Stimulated activated memory B cell treated with anti-CD40 and anti-IgM and Interleukin-4, amounts not matched to agents 10 μg/mL and 1 μg/mL and 100 μg/mL, for 72 hours (primary cell): ENCODE measurements at regions not wholly inside any gene's neighbourhood (a gene's known extent, or its start where the extent isn't known, plus 50 kb on each side); places are given as distances from the start of the nearest gene placed in this dataset.

ENCODE experiments used
- ATAC-seq: fragments of 150-1000 bp; cut with Tn5 transposase; 2 replicates; pipeline ENCODE4 v1.10.0; 2021
- H3K27ac Mint-ChIP-seq: one replicate; pipeline ENCODE4 v1.8.0; 2022; ENCODE audit warnings: mild to moderate bottlenecking, mixed read lengths
- H3K27me3 Mint-ChIP-seq: one replicate; pipeline ENCODE4 v1.8.0; 2022; ENCODE audit warnings: mixed read lengths
- H3K36me3 Mint-ChIP-seq: one replicate; pipeline ENCODE4 v1.8.0; 2022; ENCODE audit warnings: mixed read lengths
- H3K4me1 Mint-ChIP-seq: one replicate; pipeline ENCODE4 v1.8.0; 2022; ENCODE audit warnings: mixed read lengths
- H3K4me3 Mint-ChIP-seq: one replicate; pipeline ENCODE4 v1.8.0; 2022; ENCODE audit warnings: mild to moderate bottlenecking, moderate library complexity, mixed read lengths
- H3K9me3 Mint-ChIP-seq: one replicate; pipeline ENCODE4 v1.8.0; 2022; ENCODE audit warnings: mixed read lengths

GRCh38 chr9:89655990-89656657 is 51.3 kb downstream of the GADD45G start:
- peaks cover 32% of the 10 kb centered on the region for H3K4me1 Mint-ChIP-seq
- peaks cover 35% of the 10 kb centered on the region for H3K27me3 Mint-ChIP-seq
- no peaks in the 10 kb centered on the region for H3K9me3 Mint-ChIP-seq
- H3K27ac Mint-ChIP-seq = no peak overlapping the region
- no peaks in the 10 kb centered on the region for H3K36me3 Mint-ChIP-seq
- H3K4me3 Mint-ChIP-seq = no peak overlapping the region
- no peak for ATAC-seq

GRCh38 chr9:89657295-89657694 is 52.5 kb downstream of the GADD45G start:
- Mint-ChIP-seq H3K9me3 (no peaks in the 10 kb centered on the region), H3K4me1 (peaks cover 28% of the 10 kb centered on the region), H3K36me3 (no peaks in the 10 kb centered on the region), H3K27ac (no peak overlapping the region), H3K4me3 (no peak overlapping the region), H3K27me3 (peaks cover 39% of the 10 kb centered on the region)
- no peak for ATAC-seq

- Mint-ChIP-seq H3K4me3 (no peak overlapping the region), H3K36me3 (no peaks in the 10 kb centered on the region), H3K4me1 (peaks cover 28% of the 10 kb centered on the region), H3K9me3 (no peaks in the 10 kb centered on the region), H3K27ac (no peak overlapping the region), H3K27me3 (peaks cover 43% of the 10 kb centered on the region)
- peak; percentile 50 for ATAC-seq
Measured at GRCh38 chr9:89657765-89658164, 53.0 kb downstream of the GADD45G start.

- no peak overlapping the region for H3K4me3 Mint-ChIP-seq
- no peak for ATAC-seq
- no peaks in the 10 kb centered on the region for H3K9me3 Mint-ChIP-seq
- H3K36me3 Mint-ChIP-seq = no peaks in the 10 kb centered on the region
- no peak overlapping the region for H3K27ac Mint-ChIP-seq
- peaks cover 28% of the 10 kb centered on the region for H3K4me1 Mint-ChIP-seq
- H3K27me3 Mint-ChIP-seq = peaks cover 50% of the 10 kb centered on the region
Measured at GRCh38 chr9:89658401-89658800, 53.6 kb downstream of the GADD45G start.

- H3K4me1 Mint-ChIP-seq = peaks cover 28% of the 10 kb centered on the region
- H3K36me3 Mint-ChIP-seq = no peaks in the 10 kb centered on the region
- no peak overlapping the region for H3K27ac Mint-ChIP-seq
- H3K27me3 Mint-ChIP-seq = peaks cover 55% of the 10 kb centered on the region
- ATAC-seq = no peak
- no peaks in the 10 kb centered on the region for H3K9me3 Mint-ChIP-seq
- H3K4me3 Mint-ChIP-seq = no peak overlapping the region
Measured at GRCh38 chr9:89658931-89659330, 54.1 kb downstream of the GADD45G start.

GRCh38 chr9:89659473-89659872 is 54.7 kb downstream of the GADD45G start:
- peaks cover 28% of the 10 kb centered on the region for H3K4me1 Mint-ChIP-seq
- no peak for ATAC-seq
- no peaks in the 10 kb centered on the region for H3K9me3 Mint-ChIP-seq
- no peak overlapping the region for H3K4me3 Mint-ChIP-seq
- no peak overlapping the region for H3K27ac Mint-ChIP-seq
- no peaks in the 10 kb centered on the region for H3K36me3 Mint-ChIP-seq
- H3K27me3 Mint-ChIP-seq = peaks cover 56% of the 10 kb centered on the region

GRCh38 chr9:89659891-89660685 is 55.3 kb downstream of the GADD45G start:
- Mint-ChIP-seq H3K4me3 (no peak overlapping the region), H3K27me3 (peaks cover 56% of the 10 kb centered on the region), H3K4me1 (peaks cover 26% of the 10 kb centered on the region), H3K9me3 (no peaks in the 10 kb centered on the region), H3K27ac (no peak overlapping the region), H3K36me3 (no peaks in the 10 kb centered on the region)
- ATAC-seq = peak; percentile 49

- Mint-ChIP-seq H3K4me1 (peaks cover 12% of the 10 kb centered on the region), H3K27me3 (peaks cover 54% of the 10 kb centered on the region), H3K27ac (no peak overlapping the region), H3K4me3 (no peak overlapping the region), H3K9me3 (no peaks in the 10 kb centered on the region), H3K36me3 (no peaks in the 10 kb centered on the region)
- no peak for ATAC-seq
Measured at GRCh38 chr9:89661391-89661949, 56.7 kb downstream of the GADD45G start.

- no peak for ATAC-seq
- Mint-ChIP-seq H3K9me3 (no peaks in the 10 kb centered on the region), H3K36me3 (no peaks in the 10 kb centered on the region), H3K4me1 (peaks cover 6% of the 10 kb centered on the region), H3K27me3 (peaks cover 54% of the 10 kb centered on the region), H3K4me3 (no peak overlapping the region), H3K27ac (no peak overlapping the region)
Measured at GRCh38 chr9:89661956-89662717, 57.3 kb downstream of the GADD45G start.

GRCh38 chr9:89662718-89663613 is 58.2 kb downstream of the GADD45G start:
- Mint-ChIP-seq H3K9me3 (no peaks in the 10 kb centered on the region), H3K4me1 (peaks cover 6% of the 10 kb centered on the region), H3K4me3 (no peak overlapping the region), H3K36me3 (no peaks in the 10 kb centered on the region), H3K27me3 (peaks cover 60% of the 10 kb centered on the region), H3K27ac (no peak overlapping the region)
- ATAC-seq = no peak

GRCh38 chr9:89663614-89663970 is 58.8 kb downstream of the GADD45G start:
- H3K27ac Mint-ChIP-seq = no peak overlapping the region
- ATAC-seq = no peak
- peaks cover 60% of the 10 kb centered on the region for H3K27me3 Mint-ChIP-seq
- no peaks in the 10 kb centered on the region for H3K9me3 Mint-ChIP-seq
- H3K36me3 Mint-ChIP-seq = no peaks in the 10 kb centered on the region
- no peak overlapping the region for H3K4me3 Mint-ChIP-seq
- peaks cover 6% of the 10 kb centered on the region for H3K4me1 Mint-ChIP-seq

- H3K9me3 Mint-ChIP-seq = no peaks in the 10 kb centered on the region
Measured at GRCh38 chr9:89664010-89664409, 59.2 kb downstream of the GADD45G start.

GRCh38 chr9:89664896-89665329 is 60.1 kb downstream of the GADD45G start:
- Mint-ChIP-seq H3K4me1 (peaks cover 6% of the 10 kb centered on the region), H3K4me3 (no peak overlapping the region), H3K27ac (no peak overlapping the region)

More at GRCh38 chr9:89664010-89664409, 59.2 kb downstream of the GADD45G start:
- no peaks in the 10 kb centered on the region for H3K36me3 Mint-ChIP-seq
- no peak overlapping the region for H3K4me3 Mint-ChIP-seq
- H3K4me1 Mint-ChIP-seq = peaks cover 6% of the 10 kb centered on the region
- H3K27ac Mint-ChIP-seq = no peak overlapping the region
- H3K27me3 Mint-ChIP-seq = peaks cover 60% of the 10 kb centered on the region
- no peak for ATAC-seq

GRCh38 chr9:89666364-89666763 is 61.6 kb downstream of the GADD45G start:
- no peaks in the 10 kb centered on the region for H3K4me1 Mint-ChIP-seq
- no peaks in the 10 kb centered on the region for H3K36me3 Mint-ChIP-seq
- no peak overlapping the region for H3K4me3 Mint-ChIP-seq
- peaks cover 3% of the 10 kb centered on the region for H3K9me3 Mint-ChIP-seq
- no peak overlapping the region for H3K27ac Mint-ChIP-seq
- H3K27me3 Mint-ChIP-seq = peaks cover 60% of the 10 kb centered on the region
- ATAC-seq = no peak

More at GRCh38 chr9:89664896-89665329, 60.1 kb downstream of the GADD45G start:
- Mint-ChIP-seq H3K36me3 (no peaks in the 10 kb centered on the region), H3K9me3 (no peaks in the 10 kb centered on the region), H3K27me3 (peaks cover 60% of the 10 kb centered on the region)
- ATAC-seq = no peak
